OCI-LY3 (cell line): ENCODE measurements at regions not wholly inside any gene's neighbourhood (a gene's known extent, or its start where the extent isn't known, plus 50 kb on each side); places are given as distances from the start of the nearest gene placed in this dataset.

Experiments
- EZH2phosphoT487 ChIP-seq: fragments of 200-600 bp; shearing (Covaris generic); IDR thresholded peaks from 2 replicates; pipeline ENCODE4 v1.6.1; 2018; ENCODE audit warnings: antibody characterized with exemption, mixed run types, low read depth
- TF ChIP-seq, protein P1 (sequence below): fragments of 200-600, 300-600 bp; sonication (generic); IDR thresholded peaks from 2 replicates; pipeline ENCODE4 v1.5.1; 2014; ENCODE audit warnings: antibody characterized with exemption, low read length, low read depth

DNA sequence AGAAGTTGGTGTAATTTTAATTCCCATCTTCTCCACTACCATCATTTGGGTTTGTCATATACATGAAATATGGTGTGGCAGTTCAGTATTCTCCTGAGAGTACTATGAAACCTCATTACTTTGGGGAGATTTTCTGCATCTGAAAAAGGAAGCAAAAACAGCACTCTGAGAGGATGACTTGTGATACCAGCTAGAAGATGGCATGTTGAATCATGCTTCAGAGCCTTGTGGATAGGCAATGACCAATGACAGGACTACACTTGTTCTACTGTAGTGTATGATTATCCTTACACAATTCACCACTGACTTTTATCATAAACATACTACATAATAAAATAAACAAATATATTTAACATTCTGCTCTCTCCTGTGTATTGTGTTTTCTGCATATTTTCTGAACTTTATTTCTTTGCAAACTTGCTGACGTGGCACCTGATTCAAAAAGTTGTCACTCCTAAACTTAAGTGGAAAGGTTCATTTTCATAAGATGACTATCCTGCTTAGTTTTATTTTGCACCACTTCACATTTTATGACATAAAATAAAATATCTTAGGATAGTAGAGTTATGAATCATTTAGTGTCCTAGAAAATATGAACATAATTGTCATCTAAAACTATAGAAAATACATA lies 991.3 kb downstream of the FSTL5 start:
- TF ChIP-seq, protein P1, sequence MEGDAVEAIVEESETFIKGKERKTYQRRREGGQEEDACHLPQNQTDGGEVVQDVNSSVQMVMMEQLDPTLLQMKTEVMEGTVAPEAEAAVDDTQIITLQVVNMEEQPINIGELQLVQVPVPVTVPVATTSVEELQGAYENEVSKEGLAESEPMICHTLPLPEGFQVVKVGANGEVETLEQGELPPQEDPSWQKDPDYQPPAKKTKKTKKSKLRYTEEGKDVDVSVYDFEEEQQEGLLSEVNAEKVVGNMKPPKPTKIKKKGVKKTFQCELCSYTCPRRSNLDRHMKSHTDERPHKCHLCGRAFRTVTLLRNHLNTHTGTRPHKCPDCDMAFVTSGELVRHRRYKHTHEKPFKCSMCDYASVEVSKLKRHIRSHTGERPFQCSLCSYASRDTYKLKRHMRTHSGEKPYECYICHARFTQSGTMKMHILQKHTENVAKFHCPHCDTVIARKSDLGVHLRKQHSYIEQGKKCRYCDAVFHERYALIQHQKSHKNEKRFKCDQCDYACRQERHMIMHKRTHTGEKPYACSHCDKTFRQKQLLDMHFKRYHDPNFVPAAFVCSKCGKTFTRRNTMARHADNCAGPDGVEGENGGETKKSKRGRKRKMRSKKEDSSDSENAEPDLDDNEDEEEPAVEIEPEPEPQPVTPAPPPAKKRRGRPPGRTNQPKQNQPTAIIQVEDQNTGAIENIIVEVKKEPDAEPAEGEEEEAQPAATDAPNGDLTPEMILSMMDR, result no peak
- TF ChIP-seq EZH2phosphoT487, result no peak
